ENCODE measurements at regions not wholly inside any gene's neighbourhood (a gene's known extent, or its start where the extent isn't known, plus 50 kb on each side); places are given as distances from the start of the nearest gene placed in this dataset.

GRCh38 chr19:31506102-31506501 is 156.9 kb upstream of the TSHZ3 start:
- H3K4me3 ChIP-seq (ENCODE audit: low read depth in 1 of 2, low read length in 1 of 2): no peak overlapping the region
- TF ChIP-seq, protein P1, sequence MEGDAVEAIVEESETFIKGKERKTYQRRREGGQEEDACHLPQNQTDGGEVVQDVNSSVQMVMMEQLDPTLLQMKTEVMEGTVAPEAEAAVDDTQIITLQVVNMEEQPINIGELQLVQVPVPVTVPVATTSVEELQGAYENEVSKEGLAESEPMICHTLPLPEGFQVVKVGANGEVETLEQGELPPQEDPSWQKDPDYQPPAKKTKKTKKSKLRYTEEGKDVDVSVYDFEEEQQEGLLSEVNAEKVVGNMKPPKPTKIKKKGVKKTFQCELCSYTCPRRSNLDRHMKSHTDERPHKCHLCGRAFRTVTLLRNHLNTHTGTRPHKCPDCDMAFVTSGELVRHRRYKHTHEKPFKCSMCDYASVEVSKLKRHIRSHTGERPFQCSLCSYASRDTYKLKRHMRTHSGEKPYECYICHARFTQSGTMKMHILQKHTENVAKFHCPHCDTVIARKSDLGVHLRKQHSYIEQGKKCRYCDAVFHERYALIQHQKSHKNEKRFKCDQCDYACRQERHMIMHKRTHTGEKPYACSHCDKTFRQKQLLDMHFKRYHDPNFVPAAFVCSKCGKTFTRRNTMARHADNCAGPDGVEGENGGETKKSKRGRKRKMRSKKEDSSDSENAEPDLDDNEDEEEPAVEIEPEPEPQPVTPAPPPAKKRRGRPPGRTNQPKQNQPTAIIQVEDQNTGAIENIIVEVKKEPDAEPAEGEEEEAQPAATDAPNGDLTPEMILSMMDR (IDR thresholded peaks at IDR 0.05): no peak
- H3K27me3 ChIP-seq: no peaks in the 10 kb centered on the region
- H3K4me1 ChIP-seq (ENCODE audit: control insufficient read depth in 1 of 2, insufficient read depth in 1 of 2, low read depth in 1 of 2, low read length in 1 of 2): no peaks in the 10 kb centered on the region
- H3K27ac ChIP-seq: no peak overlapping the region
- no peaks in the 10 kb centered on the region for H3K36me3 ChIP-seq
- H3K9me3 ChIP-seq: no peaks in the 10 kb centered on the region

DNA sequence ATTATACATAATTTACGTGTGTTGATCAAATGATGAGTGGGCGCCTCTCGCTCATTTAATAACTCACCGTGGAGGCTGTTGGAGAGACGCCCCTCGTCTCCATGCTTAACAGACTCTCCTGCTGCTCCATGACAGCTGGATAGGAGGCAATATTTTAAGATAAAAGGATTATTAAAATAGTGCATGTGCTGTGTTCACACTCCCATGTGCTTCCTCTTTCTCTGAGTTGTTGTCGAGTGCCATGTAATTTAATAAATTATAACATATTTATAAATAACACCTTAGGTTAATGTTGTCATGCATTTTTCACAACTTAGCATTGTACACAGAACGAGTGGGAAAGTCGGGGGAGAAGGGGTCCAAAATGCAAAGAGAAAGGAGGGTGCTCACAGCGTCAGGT is 161.4 kb upstream of the TSHZ3 start:
- Histone ChIP-seq H3K36me3 (no peaks in the 10 kb centered on the region), H3K27ac (no peak overlapping the region), H3K27me3 (no peaks in the 10 kb centered on the region), H3K9me3 (no peaks in the 10 kb centered on the region), H3K4me3 (ENCODE audit: low read depth in 1 of 2, low read length in 1 of 2) (no peak overlapping the region), H3K4me1 (ENCODE audit: control insufficient read depth in 1 of 2, insufficient read depth in 1 of 2, low read depth in 1 of 2, low read length in 1 of 2) (no peaks in the 10 kb centered on the region)
- TF ChIP-seq, protein P1 (IDR thresholded peaks at IDR 0.05): no peak

- no peaks in the 10 kb centered on the region for H3K36me3 ChIP-seq
- H3K9me3 ChIP-seq: no peaks in the 10 kb centered on the region
- no peak overlapping the region for H3K27ac ChIP-seq
- H3K4me3 ChIP-seq (ENCODE audit: low read depth in 1 of 2, low read length in 1 of 2): no peak overlapping the region
- no peaks in the 10 kb centered on the region for H3K27me3 ChIP-seq
- TF ChIP-seq, protein P1 (IDR thresholded peaks at IDR 0.05): no peak
- no peaks in the 10 kb centered on the region for H3K4me1 ChIP-seq (ENCODE audit: control insufficient read depth in 1 of 2, insufficient read depth in 1 of 2, low read depth in 1 of 2, low read length in 1 of 2)
These were observed 161.9 kb upstream of the TSHZ3 start for GRCh38 chr19:31511098-31511497.

DNA sequence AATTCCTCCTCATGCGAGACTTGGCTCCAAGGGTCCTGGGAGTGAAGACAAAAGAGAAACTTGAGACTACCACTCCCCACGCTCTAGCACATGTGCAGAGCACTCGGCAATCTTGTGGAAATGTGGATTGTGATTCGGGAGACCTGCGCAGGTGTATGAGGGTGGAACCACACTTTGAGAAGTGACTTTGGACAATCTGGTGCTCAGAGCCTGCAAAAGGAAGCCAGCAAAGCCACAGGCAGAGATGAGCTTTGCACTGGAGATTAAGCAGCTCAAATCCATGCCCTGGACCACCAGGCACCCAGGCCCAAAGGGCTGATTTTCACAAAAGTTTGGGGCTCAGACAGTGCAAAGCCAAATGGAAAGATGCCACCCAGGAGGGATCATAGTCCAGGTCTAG is 162.5 kb upstream of the TSHZ3 start:
- no peak overlapping the region for H3K27ac ChIP-seq
- H3K4me3 ChIP-seq (ENCODE audit: low read depth in 1 of 2, low read length in 1 of 2): no peak overlapping the region
- TF ChIP-seq, protein P1 (IDR thresholded peaks at IDR 0.05): no peak
- no peaks in the 10 kb centered on the region for H3K27me3 ChIP-seq
- no peaks in the 10 kb centered on the region for H3K4me1 ChIP-seq (ENCODE audit: control insufficient read depth in 1 of 2, insufficient read depth in 1 of 2, low read depth in 1 of 2, low read length in 1 of 2)
- H3K9me3 ChIP-seq: no peaks in the 10 kb centered on the region
- no peaks in the 10 kb centered on the region for H3K36me3 ChIP-seq

DNA sequence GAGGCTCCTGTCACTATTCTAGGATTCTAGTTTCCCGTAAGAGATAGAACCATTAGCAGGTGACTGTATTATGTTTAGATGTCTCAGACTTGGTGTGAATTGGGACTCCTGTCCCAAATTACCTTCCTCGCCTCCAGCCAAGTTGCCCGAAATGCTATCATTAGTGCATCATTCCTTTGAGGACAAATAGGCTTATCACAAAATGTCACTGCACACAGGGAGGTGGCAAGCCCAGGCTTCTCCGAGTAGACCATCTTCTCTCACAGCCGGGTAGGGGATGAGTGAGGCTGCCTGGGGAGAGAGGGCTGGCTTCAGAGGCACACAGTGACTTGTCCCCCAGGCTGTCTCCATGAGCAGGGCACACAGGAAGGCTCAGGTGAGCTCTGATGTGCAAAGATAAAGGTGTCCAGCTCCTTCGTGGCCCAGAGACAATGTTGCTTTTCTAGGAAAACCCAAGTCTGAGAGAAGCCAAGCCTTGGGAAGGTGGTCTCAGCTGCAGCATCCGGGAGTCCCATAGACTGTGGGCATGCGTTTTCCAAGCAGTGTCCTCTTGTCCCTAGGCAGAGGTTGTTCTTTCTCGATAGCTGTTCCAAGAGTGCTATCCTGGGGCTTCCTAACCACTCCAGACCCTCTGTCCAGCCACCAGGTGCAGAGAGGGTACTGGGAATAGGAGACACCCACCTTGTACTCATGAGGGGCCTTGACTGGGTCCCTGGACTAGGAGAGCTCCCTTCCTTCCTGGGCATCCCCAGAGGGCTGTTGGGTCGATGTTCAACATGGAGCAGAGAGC is 163.1 kb upstream of the TSHZ3 start:
- Histone ChIP-seq H3K36me3 (no peaks in the 10 kb centered on the region), H3K4me1 (ENCODE audit: control insufficient read depth in 1 of 2, insufficient read depth in 1 of 2, low read depth in 1 of 2, low read length in 1 of 2) (no peaks in the 10 kb centered on the region), H3K4me3 (ENCODE audit: low read depth in 1 of 2, low read length in 1 of 2) (no peak overlapping the region), H3K27ac (no peak overlapping the region), H3K27me3 (no peaks in the 10 kb centered on the region), H3K9me3 (no peaks in the 10 kb centered on the region)
- TF ChIP-seq, protein P1 (IDR thresholded peaks at IDR 0.05): no peak
